ENCODE measurements at regions not wholly inside any gene's neighbourhood (a gene's known extent, or its start where the extent isn't known, plus 50 kb on each side); places are given as distances from the start of the nearest gene placed in this dataset.

GRCh38 chr2:18170642-18171041 lies 292.2 kb downstream of the KCNS3 start:
- TF ChIP-seq POLR2A (IDR thresholded peaks at IDR 0.05) = no peak
- no peak for TF ChIP-seq CTCF (IDR thresholded peaks at IDR 0.05)
